Choroid plexus epithelial cell (primary cell): ENCODE measurements at regions not wholly inside any gene's neighbourhood (a gene's known extent, or its start where the extent isn't known, plus 50 kb on each side); places are given as distances from the start of the nearest gene placed in this dataset.

Experiments used
- DNase-seq: peaks from one replicate; pipeline ENCODE4 v3.0.0-alpha.2; 2010; ENCODE audit warnings: low read depth
- H3K4me3 ChIP-seq: 2 replicates; pipeline ENCODE4 v1.5.1; 2011; ENCODE audit warnings: low read depth, mild to moderate bottlenecking, control low read depth, low read length, moderate library complexity
- TF ChIP-seq, protein P1 (sequence below): conservative IDR thresholded peaks from 2 replicates; pipeline ENCODE4 v1.5.1; 2011; ENCODE audit warnings: low read depth, mild to moderate bottlenecking, control low read depth, inconsistent platforms, low read length, moderate library complexity

GRCh38 chr11:82636615-82637014 is 97.0 kb downstream of the FAM181B start:
- no peak for DNase-seq
- TF ChIP-seq, protein P1, sequence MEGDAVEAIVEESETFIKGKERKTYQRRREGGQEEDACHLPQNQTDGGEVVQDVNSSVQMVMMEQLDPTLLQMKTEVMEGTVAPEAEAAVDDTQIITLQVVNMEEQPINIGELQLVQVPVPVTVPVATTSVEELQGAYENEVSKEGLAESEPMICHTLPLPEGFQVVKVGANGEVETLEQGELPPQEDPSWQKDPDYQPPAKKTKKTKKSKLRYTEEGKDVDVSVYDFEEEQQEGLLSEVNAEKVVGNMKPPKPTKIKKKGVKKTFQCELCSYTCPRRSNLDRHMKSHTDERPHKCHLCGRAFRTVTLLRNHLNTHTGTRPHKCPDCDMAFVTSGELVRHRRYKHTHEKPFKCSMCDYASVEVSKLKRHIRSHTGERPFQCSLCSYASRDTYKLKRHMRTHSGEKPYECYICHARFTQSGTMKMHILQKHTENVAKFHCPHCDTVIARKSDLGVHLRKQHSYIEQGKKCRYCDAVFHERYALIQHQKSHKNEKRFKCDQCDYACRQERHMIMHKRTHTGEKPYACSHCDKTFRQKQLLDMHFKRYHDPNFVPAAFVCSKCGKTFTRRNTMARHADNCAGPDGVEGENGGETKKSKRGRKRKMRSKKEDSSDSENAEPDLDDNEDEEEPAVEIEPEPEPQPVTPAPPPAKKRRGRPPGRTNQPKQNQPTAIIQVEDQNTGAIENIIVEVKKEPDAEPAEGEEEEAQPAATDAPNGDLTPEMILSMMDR, result no peak
- no peak overlapping the region for H3K4me3 ChIP-seq

- H3K4me3 ChIP-seq, result no peak overlapping the region
- TF ChIP-seq, protein P1, result no peak
- no peak for DNase-seq
These were observed 99.6 kb downstream of the FAM181B start for GRCh38 chr11:82634091-82634490.

GRCh38 chr11:82631722-82632630 is 101.7 kb downstream of the FAM181B start:
- TF ChIP-seq, protein P1, result no peak
- H3K4me3 ChIP-seq, result no peak overlapping the region
- DNase-seq, result no peak

DNA sequence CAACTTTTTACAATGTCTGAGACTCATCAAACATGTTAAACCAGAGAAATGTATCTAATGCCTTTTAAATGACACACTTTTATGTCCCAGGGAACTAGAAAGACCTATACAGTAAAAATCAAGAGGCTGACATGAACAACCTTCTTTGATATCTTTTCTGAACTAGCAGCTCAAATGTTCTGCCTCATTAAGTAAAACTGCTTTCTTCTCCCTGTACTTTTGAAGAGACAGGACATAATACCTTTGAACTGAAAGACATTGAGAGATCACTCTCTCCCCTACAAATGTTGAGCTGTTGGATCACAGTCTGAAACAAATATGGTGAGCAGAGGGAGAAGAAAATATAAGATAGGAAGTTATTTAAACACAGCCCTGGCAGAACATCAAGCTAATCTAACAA is 123.0 kb downstream of the FAM181B start:
- TF ChIP-seq, protein P1, result no peak
- DNase-seq, result no peak
- no peak overlapping the region for H3K4me3 ChIP-seq

- H3K4me3 ChIP-seq, result no peak overlapping the region
- TF ChIP-seq, protein P1, result no peak
- DNase-seq, result no peak
These were observed 126.9 kb downstream of the FAM181B start for GRCh38 chr11:82606738-82607137.

GRCh38 chr11:82601711-82602110 is 132.0 kb downstream of the FAM181B start:
- TF ChIP-seq, protein P1, result no peak
- DNase-seq, result no peak
- no peak overlapping the region for H3K4me3 ChIP-seq

- no peak for DNase-seq
- TF ChIP-seq, protein P1, result no peak
- no peak overlapping the region for H3K4me3 ChIP-seq
These were observed 133.8 kb downstream of the FAM181B start for GRCh38 chr11:82599836-82600235.
